ENCODE measurements at regions not wholly inside any gene's neighbourhood (a gene's known extent, or its start where the extent isn't known, plus 50 kb on each side); places are given as distances from the start of the nearest gene placed in this dataset.

DNA sequence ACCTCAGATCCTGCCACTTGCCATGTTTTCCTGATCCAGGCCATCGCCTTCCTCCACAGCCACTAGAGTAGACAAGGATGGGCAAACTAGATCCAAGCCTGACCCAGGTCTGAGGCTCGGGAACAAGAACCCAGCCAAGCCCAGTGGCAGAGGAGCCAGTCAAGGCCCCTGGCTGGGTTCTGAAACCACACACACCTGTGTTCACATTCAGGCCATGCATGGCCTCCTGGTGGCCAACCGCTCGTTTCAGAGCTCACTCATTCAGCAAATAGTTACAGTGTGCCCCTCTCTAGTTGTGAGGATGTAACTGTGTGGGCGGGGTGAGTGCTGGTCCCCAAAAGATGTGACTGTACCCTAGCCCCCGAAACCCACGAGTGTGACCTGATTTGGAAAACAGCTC is 337.6 kb downstream of the CTTN start:
- no peak for DNase-seq (ENCODE audit: low spot score)
- no peak for FAIRE-seq

DNA sequence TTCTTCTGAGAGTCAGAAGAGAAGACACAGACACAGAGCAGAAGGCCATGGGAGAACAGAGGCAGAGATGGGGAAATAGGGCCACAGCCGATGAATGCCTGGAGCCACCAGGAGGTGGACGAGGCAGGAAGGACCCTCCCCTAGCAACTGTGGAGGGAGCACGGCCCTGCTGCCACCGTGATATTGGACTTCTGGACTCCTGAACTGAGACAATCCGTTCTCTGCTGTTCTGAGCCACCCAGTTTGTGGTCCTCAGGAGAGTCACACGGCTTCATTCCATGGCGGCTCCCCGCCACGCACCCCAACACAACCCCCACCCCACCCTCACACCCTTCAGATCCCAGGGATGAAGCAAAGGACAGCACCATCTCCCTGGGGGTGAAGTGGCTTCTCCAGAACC is 338.1 kb downstream of the CTTN start:
- DNase-seq (ENCODE audit: low spot score) (no peak), FAIRE-seq (no peak)

- DNase-seq (ENCODE audit: low spot score) (no peak), FAIRE-seq (no peak)
Measured at GRCh38 chr11:70736937-70737640, 338.8 kb downstream of the CTTN start.

GRCh38 chr11:70737816-70738630 is 339.7 kb downstream of the CTTN start:
- DNase-seq (ENCODE audit: low spot score) (no peak), FAIRE-seq (no peak)

DNA sequence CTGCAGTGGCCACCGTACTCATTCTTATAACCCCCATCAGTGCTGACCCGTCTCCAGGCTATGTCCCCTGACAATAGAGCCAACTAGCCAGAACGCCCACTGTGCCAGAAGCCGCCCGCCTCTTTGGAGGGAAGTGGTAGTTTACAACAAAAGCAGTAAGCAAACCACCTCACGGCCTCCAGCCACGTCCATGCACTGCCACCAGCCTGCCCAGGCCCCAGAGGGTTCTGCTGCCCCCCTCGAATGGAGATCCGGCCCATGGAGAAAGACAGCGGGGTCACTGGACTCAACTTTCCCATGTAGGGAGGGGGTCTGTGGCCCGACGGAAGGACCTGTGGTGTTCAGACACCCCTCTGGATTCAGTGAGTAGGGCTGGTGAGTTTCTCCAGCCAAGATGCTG is 340.3 kb downstream of the CTTN start:
- no peak for DNase-seq (ENCODE audit: low spot score)
- no peak for FAIRE-seq

DNA sequence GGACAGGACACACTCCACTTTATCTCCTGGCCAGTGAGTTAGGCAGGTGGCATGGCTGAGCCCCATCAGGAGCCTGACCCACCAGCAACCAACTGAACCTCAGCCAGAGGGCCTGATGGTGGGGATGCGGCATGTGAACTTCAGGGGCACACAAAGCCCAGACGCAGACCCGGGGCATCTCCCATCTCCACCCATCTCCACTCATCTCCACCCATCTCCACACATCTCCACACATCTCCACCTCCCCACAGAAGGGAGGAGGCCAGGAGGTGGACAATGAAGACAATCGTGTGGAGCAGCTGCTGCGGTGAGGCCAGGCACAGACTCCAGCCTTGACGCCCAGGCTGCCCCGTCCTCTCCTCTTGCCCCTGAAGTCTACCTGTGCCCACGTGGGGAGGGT is 340.8 kb downstream of the CTTN start:
- no peak for FAIRE-seq

GRCh38 chr11:70739811-70740487 is 341.6 kb downstream of the CTTN start:
- FAIRE-seq = no peak
- DNase-seq (ENCODE audit: low spot score) = no peak

More for the DNA sequence above, 340.8 kb downstream of the CTTN start:
- DNase-seq (ENCODE audit: low spot score) = no peak

GRCh38 chr11:70740488-70740851 is 342.1 kb downstream of the CTTN start:
- no peak for DNase-seq (ENCODE audit: low spot score)
- FAIRE-seq = no peak

GRCh38 chr11:70741085-70741484 is 342.8 kb downstream of the CTTN start:
- no peak for FAIRE-seq

GRCh38 chr11:70742553-70743291 is 344.4 kb downstream of the CTTN start:
- FAIRE-seq (no peak), DNase-seq (ENCODE audit: low spot score) (no peak)

More at GRCh38 chr11:70741085-70741484, 342.8 kb downstream of the CTTN start:
- no peak for DNase-seq (ENCODE audit: low spot score)

- no peak for DNase-seq (ENCODE audit: low spot score)
- no peak for FAIRE-seq
Measured at GRCh38 chr11:70743329-70743728, 345.0 kb downstream of the CTTN start.

- no peak for FAIRE-seq
Measured at GRCh38 chr11:70743941-70744351, 345.6 kb downstream of the CTTN start.

DNA sequence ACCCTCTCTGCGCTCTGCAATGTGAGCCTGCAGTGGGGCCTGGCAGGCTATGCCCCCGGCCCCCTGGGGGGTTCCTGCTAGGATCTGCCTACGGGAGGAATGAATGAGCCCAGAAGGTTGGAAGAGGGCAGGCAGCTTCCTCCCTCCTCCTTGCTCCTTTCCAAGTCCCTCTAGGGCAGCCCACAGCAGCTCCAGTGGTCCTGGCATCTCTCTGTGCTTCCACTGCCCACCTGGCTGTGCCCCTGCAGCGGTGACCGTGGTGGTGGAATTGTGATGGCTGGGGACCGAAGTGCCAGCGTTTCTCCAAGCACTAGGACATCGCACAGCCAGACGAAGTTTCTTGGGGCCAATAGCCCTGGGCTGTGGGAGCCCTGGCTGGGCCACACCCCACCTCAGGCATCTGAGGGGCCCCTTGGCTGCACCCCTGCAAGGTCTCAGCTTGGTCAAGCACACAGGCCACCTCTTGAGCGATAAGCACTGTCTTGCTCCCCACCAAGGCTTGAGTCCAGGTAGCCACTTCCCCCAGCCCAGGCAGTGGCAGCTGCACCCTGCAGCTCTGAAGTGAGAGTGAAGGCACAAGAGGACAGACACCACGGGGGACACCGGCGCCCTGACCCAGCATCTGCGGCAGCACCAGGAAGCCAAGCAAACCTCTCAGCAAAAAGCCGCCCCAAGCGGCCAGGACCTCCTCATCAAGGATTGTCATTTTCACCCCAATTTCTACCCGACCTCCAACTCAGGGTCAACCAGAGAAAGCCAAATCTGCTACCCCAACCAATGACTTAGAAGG is 346.3 kb downstream of the CTTN start:
- DNase-seq (ENCODE audit: low spot score) (no peak), FAIRE-seq (no peak)

More at GRCh38 chr11:70743941-70744351, 345.6 kb downstream of the CTTN start:
- DNase-seq (ENCODE audit: low spot score) = no peak

DNA sequence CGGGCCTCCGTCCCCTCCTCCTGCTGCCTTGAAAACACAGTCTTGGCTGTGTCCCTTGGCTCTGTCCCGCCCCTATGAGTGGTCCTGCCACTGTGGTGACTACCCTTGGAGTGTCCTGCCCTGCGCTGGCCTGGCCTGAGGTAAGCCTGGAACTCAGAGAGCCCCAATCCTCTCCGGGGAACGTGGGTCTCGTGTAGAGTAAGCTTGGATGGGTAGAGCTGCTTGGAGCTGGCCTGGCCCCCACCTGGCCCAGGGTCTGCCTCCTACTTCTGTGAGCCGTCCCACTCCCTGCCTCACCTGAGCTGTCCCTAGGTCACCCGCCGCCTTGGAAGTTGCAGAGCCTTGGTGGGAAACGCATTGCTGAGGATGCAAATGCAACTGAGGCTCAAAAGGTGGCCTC is 347.1 kb downstream of the CTTN start:
- FAIRE-seq = no peak

DNA sequence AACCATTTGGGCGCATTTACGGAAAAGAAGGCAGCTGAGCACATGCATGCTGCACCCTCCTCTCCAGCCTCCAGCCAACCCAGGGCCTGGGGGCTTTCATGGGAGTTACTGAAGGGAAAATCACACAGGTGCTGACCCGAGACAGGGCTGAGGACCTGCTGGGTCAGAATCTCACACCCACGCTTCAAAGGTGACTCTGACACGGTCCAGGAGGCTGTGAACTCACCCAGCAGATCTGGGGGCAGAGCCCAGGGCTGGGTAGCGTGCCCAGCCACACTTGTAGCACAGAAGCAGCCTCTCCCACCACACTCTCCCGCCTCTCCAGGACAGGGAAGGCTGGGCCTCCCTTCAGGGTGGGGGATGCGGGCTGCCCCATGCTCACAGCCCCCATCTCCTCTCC is 347.6 kb downstream of the CTTN start:
- DNase-seq (ENCODE audit: low spot score) = no peak
- no peak for FAIRE-seq

More for the DNA sequence above, 347.1 kb downstream of the CTTN start:
- DNase-seq (ENCODE audit: low spot score) = no peak

GRCh38 chr11:70746351-70746750 is 348.0 kb downstream of the CTTN start:
- no peak for DNase-seq (ENCODE audit: low spot score)
- FAIRE-seq = no peak

DNA sequence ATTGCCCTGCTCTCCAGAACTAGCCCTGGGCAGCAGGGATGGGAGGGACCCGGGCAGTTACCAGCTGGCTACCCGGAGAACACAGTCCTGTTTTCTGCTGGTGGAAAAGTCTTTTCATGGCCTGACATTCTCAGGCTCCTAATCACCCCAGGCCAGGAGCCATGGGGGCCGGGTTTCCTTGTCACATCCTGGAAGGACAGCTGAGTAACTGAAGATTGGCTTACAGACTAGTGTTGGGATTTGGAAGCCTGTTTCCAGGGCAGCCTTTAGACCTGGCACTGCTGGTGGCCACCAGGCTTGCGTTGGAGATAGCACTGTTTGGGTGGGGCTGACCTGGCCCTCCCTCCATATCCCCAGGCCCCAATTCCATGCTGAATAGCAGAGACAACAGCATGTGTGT is 349.0 kb downstream of the CTTN start:
- no peak for FAIRE-seq
- DNase-seq (ENCODE audit: low spot score) = no peak

DNA sequence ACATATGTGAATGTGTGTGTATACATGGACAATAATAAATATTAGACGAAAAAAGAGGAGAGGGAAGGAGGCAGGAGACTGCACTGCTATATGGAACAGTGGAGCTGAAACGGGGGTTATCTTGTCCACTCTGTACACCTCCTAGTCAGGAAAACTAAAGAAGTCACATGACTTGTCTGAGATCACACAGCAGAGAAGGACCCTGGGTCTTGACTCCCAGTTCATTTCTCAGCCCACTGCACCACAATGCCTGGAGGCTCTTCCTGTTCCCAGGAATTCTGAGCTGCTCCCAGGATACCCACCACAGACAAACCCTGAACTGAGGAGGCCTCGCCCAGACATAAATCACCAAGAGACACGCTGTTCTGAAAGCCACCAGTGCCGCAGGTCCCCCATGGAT is 349.6 kb downstream of the CTTN start:
- no peak for FAIRE-seq
- no peak for DNase-seq (ENCODE audit: low spot score)

DNA sequence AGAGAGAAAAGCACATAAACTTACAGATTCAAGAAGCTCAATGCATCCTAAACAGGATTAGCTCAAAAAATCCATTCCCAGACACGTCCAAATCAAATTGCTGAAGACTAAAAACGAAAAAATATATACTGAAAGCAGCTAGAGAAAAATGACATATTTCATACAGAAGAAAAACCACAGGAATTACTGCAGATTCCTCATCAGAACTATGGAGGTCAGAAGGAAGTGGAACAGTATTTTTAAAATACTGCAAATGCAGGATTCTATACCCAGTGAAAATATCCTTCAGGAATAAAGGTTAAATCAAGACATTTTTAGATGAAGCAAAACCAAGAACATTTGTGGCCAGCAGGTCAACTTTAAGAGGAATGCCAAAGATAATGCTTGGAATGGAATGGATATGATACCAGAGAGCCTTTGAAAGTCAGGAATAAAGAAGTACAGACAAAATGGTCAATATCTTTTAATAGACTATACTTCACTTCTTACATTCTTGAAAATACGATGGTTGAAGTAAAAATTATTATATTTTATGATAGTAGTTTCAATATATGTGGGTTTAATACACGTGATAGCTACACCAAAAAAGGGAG is 352.9 kb downstream of the CTTN start:
- no peak for FAIRE-seq
- DNase-seq (ENCODE audit: low spot score) = peak; percentile 26

DNA sequence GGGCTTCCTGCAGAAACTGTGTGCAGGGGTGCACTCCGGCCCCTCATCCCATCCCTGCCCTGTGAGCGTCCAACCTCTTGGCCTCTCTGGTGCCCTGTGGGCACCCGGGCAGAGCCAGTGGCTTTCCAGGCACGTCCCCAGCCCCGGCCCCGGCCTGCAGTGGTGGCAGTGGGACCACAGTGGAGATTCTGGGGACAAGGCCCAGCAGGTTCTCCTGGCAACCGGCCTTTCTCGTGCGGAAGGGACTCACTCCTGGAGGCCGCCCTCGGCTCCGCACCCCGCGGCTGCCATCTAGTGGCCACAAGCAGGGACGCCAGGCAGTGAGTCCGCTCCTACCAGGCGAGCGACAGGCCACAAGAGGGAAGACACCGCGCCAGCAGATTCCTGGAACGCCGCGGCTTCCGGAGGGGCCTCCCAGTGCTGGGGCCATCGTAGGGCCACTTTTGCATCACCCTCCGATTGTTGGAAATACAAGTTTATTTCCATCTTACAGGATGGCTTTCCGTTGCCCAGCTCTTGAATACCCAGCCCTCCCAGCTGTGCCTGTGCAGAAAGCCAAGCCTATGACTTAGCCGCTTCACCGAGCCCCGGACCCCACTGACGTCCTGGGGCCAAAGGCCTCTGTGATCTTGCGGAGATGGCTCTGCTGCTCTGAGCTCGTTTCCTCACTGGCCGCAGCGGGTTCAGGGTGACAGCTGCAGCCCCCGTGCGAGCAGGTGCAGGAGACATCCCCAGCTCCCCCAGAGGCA is 357.3 kb downstream of the CTTN start:
- DNase-seq (ENCODE audit: low spot score) = peak; percentile 86
- peak; percentile 20 for FAIRE-seq
